HG03460 (cell line): ENCODE measurements at regions not wholly inside any gene's neighbourhood (a gene's known extent, or its start where the extent isn't known, plus 50 kb on each side); places are given as distances from the start of the nearest gene placed in this dataset.

Source experiments
- ATAC-seq: cut with Tn5 transposase; IDR thresholded peaks from one replicate; pipeline ENCODE4 v1.9.1; 2021; ENCODE audit not compliant: unreplicated experiment

- ATAC-seq = no peak
Observed at GRCh38 chr17:69944406-69944805, 130.6 kb upstream of the KCNJ16 start.

- no peak for ATAC-seq
Observed at GRCh38 chr17:69945698-69946185, 129.3 kb upstream of the KCNJ16 start.

GRCh38 chr17:69947027-69947759 lies 127.8 kb upstream of the KCNJ16 start:
- ATAC-seq = no peak

GRCh38 chr17:69948406-69948805 lies 126.6 kb upstream of the KCNJ16 start:
- no peak for ATAC-seq

GRCh38 chr17:69949496-69949895 lies 125.5 kb upstream of the KCNJ16 start:
- ATAC-seq = no peak

- ATAC-seq = no peak
Observed at GRCh38 chr17:69949973-69950695, 124.9 kb upstream of the KCNJ16 start.

GRCh38 chr17:69950701-69951418 lies 124.2 kb upstream of the KCNJ16 start:
- no peak for ATAC-seq

GRCh38 chr17:69954241-69954925 lies 120.6 kb upstream of the KCNJ16 start:
- ATAC-seq = no peak

- ATAC-seq = no peak
Observed at GRCh38 chr17:69958063-69958462, 117.0 kb upstream of the KCNJ16 start.

- ATAC-seq = no peak
Observed at GRCh38 chr17:69959283-69959682, 115.7 kb upstream of the KCNJ16 start.

GRCh38 chr17:69960755-69961154 lies 114.3 kb upstream of the KCNJ16 start:
- no peak for ATAC-seq

GRCh38 chr17:69961501-69962145 lies 113.4 kb upstream of the KCNJ16 start:
- ATAC-seq = no peak

- ATAC-seq = no peak
Observed at GRCh38 chr17:69962436-69962995, 112.5 kb upstream of the KCNJ16 start.

GRCh38 chr17:69967910-69968411 lies 107.1 kb upstream of the KCNJ16 start:
- ATAC-seq = no peak

GRCh38 chr17:69969897-69970296 lies 105.1 kb upstream of the KCNJ16 start:
- no peak for ATAC-seq

GRCh38 chr17:69972251-69972650 lies 102.8 kb upstream of the KCNJ16 start:
- no peak for ATAC-seq

- no peak for ATAC-seq
Observed at GRCh38 chr17:69975808-69976207, 99.2 kb upstream of the KCNJ16 start.

- no peak for ATAC-seq
Observed at GRCh38 chr17:69978056-69978646, 96.9 kb upstream of the KCNJ16 start.

GRCh38 chr17:69981441-69981840 lies 93.6 kb upstream of the KCNJ16 start:
- no peak for ATAC-seq

- no peak for ATAC-seq
Observed at GRCh38 chr17:69995476-69995875, 79.5 kb upstream of the KCNJ16 start.
